ENCODE measurements at regions not wholly inside any gene's neighbourhood (a gene's known extent, or its start where the extent isn't known, plus 50 kb on each side); places are given as distances from the start of the nearest gene placed in this dataset.

DNA sequence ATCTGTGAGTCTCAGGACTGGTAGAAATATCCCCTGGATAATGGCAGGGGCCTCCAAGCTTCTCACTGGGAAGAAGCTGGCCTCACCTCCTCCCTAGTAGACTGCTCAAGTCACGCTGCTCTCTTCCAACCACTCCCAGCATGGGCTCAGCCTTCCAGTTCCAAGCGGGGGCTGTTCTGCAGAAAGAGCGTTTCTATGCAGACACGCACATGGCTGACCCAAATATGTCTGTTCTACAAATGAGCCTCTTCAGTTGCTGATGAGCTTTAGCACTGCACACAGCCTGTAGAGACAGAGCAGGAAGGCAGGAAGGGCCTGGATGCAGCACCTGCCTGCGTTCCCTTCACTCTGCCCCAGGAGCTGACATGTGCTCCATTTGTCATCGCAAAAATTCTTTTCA lies 523.9 kb upstream of the MGMT start:
- CTCF ChIA-PET, result no interaction called here
- no peak overlapping the region for H3K4me3 ChIP-seq (ENCODE audit: low read depth in 2 of 2, low read length in 1 of 2)
- WGBS (ENCODE audit: low lambda C conversion rate), result 35% methylated on average over 3 of the region's 6 CpGs

More for the DNA sequence above, 523.9 kb upstream of the MGMT start:
- TF ChIP-seq NRF1 (IDR thresholded peaks at IDR 0.05; ENCODE audit: low read depth, low read length), result no peak
- TF ChIP-seq RXRA (IDR thresholded peaks at IDR 0.05; ENCODE audit: borderline replicate concordance, low read depth), result no peak
- no peak for TF ChIP-seq SIN3A (IDR thresholded peaks at IDR 0.05; ENCODE audit: borderline replicate concordance, low read depth, low read length)
- TF ChIP-seq, protein P1, sequence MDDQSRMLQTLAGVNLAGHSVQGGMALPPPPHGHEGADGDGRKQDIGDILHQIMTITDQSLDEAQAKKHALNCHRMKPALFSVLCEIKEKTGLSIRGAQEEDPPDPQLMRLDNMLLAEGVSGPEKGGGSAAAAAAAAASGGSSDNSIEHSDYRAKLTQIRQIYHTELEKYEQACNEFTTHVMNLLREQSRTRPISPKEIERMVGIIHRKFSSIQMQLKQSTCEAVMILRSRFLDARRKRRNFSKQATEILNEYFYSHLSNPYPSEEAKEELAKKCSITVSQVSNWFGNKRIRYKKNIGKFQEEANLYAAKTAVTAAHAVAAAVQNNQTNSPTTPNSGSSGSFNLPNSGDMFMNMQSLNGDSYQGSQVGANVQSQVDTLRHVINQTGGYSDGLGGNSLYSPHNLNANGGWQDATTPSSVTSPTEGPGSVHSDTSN (IDR thresholded peaks at IDR 0.05), result no peak
- TF ChIP-seq TAF1 (IDR thresholded peaks at IDR 0.05; ENCODE audit: borderline replicate concordance, low read depth, low read length), result no peak
- no peak for TF ChIP-seq POLR2AphosphoS5 (IDR thresholded peaks at IDR 0.05; ENCODE audit: low read depth, low read length)
- TF ChIP-seq MEF2A (IDR thresholded peaks at IDR 0.05; ENCODE audit: borderline replicate concordance, low read depth), result no peak
- TF ChIP-seq, protein P2, sequence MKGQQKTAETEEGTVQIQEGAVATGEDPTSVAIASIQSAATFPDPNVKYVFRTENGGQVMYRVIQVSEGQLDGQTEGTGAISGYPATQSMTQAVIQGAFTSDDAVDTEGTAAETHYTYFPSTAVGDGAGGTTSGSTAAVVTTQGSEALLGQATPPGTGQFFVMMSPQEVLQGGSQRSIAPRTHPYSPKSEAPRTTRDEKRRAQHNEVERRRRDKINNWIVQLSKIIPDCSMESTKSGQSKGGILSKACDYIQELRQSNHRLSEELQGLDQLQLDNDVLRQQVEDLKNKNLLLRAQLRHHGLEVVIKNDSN (IDR thresholded peaks at IDR 0.05; ENCODE audit: borderline replicate concordance, low read depth), result no peak
- TF ChIP-seq, protein P3, sequence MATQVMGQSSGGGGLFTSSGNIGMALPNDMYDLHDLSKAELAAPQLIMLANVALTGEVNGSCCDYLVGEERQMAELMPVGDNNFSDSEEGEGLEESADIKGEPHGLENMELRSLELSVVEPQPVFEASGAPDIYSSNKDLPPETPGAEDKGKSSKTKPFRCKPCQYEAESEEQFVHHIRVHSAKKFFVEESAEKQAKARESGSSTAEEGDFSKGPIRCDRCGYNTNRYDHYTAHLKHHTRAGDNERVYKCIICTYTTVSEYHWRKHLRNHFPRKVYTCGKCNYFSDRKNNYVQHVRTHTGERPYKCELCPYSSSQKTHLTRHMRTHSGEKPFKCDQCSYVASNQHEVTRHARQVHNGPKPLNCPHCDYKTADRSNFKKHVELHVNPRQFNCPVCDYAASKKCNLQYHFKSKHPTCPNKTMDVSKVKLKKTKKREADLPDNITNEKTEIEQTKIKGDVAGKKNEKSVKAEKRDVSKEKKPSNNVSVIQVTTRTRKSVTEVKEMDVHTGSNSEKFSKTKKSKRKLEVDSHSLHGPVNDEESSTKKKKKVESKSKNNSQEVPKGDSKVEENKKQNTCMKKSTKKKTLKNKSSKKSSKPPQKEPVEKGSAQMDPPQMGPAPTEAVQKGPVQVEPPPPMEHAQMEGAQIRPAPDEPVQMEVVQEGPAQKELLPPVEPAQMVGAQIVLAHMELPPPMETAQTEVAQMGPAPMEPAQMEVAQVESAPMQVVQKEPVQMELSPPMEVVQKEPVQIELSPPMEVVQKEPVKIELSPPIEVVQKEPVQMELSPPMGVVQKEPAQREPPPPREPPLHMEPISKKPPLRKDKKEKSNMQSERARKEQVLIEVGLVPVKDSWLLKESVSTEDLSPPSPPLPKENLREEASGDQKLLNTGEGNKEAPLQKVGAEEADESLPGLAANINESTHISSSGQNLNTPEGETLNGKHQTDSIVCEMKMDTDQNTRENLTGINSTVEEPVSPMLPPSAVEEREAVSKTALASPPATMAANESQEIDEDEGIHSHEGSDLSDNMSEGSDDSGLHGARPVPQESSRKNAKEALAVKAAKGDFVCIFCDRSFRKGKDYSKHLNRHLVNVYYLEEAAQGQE (IDR thresholded peaks at IDR 0.05; ENCODE audit: low read depth, low read length), result no peak
- TF ChIP-seq CHD2 (IDR thresholded peaks at IDR 0.05; ENCODE audit: low read length, partially characterized antibody), result no peak
- TF ChIP-seq, protein P4, sequence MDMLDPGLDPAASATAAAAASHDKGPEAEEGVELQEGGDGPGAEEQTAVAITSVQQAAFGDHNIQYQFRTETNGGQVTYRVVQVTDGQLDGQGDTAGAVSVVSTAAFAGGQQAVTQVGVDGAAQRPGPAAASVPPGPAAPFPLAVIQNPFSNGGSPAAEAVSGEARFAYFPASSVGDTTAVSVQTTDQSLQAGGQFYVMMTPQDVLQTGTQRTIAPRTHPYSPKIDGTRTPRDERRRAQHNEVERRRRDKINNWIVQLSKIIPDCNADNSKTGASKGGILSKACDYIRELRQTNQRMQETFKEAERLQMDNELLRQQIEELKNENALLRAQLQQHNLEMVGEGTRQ (IDR thresholded peaks at IDR 0.05; ENCODE audit: borderline replicate concordance, low read depth, low read length), result no peak
- DNase-seq, result no peak
- Histone ChIP-seq H3K9ac (no peak overlapping the region), H3K79me2 (ENCODE audit: insufficient read depth) (no peaks in the 10 kb centered on the region), H3K9me3 (no peaks in the 10 kb centered on the region), H3K4me1 (ENCODE audit: control insufficient read depth in 1 of 2, insufficient read depth in 2 of 2, low read depth in 1 of 2, low read length in 1 of 2) (no peaks in the 10 kb centered on the region), H3K27me3 (ENCODE audit: insufficient read depth) (no peaks in the 10 kb centered on the region), H3F3A (replicated peaks; ENCODE audit: insufficient read depth) (no peaks in the 10 kb centered on the region), H3K4me2 (no peak overlapping the region), H3K9me2 (no peaks in the 10 kb centered on the region), H4K20me1 (ENCODE audit: insufficient read depth) (no peaks in the 10 kb centered on the region), H2AFZ (ENCODE audit: low read depth) (no peak overlapping the region), H3K27ac (ENCODE audit: low read depth in 2 of 2, low read length in 1 of 2) (no peak overlapping the region), H3K36me3 (replicated peaks in 1 of 2; ENCODE audit: control insufficient read depth in 1 of 2, insufficient read depth in 2 of 2, low read length in 1 of 2) (no peaks in the 10 kb centered on the region)
- POLR2A ChIA-PET, result no interaction called here
